Fibroblast of skin of left quadriceps (primary cell): ENCODE measurements at regions not wholly inside any gene's neighbourhood (a gene's known extent, or its start where the extent isn't known, plus 50 kb on each side); places are given as distances from the start of the nearest gene placed in this dataset.

ENCODE experiments used
- DNase-seq, 2 experiments: peaks; one replicate each; pipeline ENCODE4 v3.0.0-alpha.2; 2013; ENCODE audit warnings: low read depth in 2 of 2

DNA sequence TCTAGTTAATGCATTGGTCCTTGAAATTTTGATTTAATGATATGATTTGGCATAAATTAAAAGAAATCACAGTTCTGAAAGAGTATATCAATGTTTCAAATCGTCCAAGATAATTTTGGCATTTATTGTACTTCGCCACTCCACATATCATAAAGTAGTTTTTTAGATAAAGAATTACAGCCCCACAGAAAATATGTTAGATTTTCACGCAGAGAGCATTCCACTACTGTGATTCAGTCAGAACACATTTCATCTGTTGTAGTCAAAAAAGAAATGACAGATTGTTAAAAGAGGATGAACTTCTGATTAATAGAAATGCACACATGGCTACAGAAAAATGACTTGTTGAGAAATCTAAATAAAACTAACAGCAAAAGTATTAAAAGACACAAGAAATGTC is 1063.5 kb upstream of the LRRN3 start:
- DNase-seq = no peak

DNA sequence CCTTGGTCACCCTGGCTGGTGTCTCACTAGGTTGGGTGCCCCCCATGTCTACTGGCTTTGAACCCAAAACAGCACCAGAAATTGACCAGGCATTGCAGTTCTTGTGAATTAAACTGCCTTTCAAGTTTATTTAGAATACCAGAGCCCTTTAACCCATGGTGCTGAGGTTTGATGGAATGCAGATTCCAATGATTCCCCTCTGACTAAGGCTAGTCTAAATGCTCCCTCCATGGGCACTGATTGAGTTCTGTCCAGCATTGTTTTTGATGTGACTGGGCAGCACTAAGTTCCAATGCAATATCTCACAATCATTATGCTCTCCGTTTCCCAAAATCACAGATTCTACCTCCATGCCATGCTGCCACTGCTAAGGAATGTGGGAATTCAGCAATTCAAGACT is 1047.4 kb upstream of the LRRN3 start:
- no peak for DNase-seq

GRCh38 chr7:110050785-110051184 is 1040.1 kb upstream of the LRRN3 start:
- no peak for DNase-seq

GRCh38 chr7:110051372-110051771 is 1039.6 kb upstream of the LRRN3 start:
- DNase-seq = no peak

GRCh38 chr7:110056331-110056730 is 1034.6 kb upstream of the LRRN3 start:
- DNase-seq = no peak

DNA sequence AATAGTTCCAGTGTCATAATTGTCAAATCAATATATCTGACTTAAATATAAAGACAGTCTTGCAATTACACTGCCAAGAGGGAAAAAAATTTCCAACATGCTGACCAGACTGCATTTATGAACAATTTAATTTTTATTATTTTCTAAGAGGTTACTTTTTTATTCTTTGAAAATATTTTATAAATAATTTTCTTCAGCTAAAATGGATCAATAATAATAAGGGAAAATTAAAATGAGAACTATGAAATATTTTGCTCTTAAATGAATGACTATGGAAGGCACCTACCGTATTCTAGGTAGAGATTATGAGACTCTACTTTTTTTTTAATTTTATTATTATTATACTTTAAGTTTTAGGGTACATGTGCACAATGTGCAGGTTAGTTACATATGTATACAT is 1032.5 kb upstream of the LRRN3 start:
- DNase-seq = no peak

DNA sequence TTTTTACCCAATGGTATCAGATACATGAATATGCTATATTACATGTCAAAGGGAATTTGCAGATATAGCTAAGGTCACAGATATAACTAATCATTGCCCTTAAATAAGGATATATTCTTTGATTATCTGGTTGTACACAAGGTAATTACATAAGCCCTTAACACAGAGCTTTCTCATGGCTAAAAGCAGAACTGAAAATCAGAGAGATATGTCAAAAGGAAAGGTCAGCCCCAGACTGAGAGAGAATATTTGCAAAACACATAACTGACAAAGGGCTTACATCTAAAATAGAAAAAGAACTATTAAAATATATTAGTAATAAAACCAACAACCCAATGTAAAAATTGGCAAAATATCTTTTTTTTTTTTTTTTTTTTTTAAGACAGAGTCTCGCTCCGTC is 1029.5 kb upstream of the LRRN3 start:
- no peak for DNase-seq

GRCh38 chr7:110065121-110065520 is 1025.8 kb upstream of the LRRN3 start:
- DNase-seq = no peak

DNA sequence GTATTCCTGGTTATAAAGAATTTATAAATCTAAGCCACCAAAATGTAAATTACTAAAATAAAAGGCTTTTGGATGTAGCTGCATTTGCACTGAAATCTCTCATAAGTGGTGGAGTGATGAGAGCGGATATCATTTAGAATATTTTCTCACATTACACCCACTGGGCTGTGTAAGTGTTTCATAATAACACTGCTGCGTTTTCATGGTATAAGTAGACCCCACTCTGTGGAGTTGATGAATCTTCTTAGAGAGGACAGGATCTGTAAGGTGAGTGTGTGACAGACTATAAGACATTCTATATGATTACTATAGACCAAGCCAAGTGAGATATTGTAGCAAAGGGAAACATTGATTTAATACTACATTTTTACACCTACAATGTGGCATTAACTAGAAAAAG is 1024.1 kb upstream of the LRRN3 start:
- no peak for DNase-seq

DNA sequence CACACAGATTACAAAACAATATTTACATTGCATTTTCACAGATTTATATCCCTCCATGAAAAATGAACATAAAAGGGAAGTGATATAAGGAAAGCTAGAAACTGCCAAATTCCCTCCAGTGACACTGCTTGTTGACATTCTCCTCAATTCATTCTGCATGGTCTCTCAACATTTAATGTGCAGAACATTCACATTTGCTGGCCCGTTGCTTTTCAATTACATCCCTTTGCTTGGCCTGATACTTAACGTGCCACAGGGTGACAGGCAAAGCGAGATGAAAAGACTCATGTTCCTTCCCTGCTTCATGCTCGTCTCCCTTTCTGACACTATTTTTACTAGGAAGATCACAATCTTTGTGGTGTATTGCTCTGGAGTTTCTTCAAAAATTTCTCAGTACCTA is 1019.7 kb upstream of the LRRN3 start:
- no peak for DNase-seq

DNA sequence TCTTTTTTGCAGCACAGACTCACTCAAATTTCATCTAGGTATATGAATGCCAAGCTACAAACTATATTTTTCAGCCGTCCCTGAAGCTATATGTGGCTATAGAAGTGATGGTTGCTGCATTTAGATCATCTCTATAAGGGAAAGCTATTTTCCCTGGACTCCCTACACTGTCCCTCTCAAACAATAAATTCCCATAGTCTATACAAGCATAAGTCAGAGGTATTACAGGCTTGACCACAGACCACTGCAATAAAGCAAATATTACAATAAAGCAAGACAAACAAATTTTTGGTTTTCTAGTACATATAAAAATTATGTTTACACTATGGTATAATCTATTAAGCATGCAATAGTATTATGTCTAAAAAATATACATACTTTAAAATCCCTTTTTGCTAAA is 1015.5 kb upstream of the LRRN3 start:
- DNase-seq = no peak

GRCh38 chr7:110076194-110076593 is 1014.7 kb upstream of the LRRN3 start:
- no peak for DNase-seq

DNA sequence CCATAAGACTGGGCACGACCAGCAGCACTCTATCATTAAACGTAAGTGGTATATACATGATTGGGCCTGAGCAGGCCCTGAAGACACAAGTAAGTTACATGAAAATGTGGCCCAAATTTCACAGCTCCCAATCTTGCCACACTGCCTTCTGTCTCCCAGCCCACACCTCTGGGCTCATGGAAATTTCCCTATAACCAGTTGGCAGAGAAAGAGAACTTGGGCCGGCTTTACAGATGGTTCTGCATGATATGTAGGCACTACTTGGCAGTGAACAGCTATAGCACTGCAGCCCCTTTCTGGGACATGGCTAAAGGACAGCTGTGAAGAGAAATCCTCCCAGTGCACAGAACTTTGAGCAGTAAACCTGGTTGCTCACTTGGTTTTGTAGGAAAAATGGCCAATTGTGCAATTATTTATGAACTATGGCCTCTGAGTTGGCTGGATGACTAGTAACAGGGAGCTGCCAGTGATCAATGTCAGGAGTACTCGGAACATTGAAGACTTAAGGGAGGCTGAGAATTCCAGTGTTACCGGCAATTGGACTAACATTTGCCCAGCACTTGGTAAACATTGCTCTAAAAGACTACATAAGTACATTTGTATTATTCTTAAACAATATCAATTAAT is 1006.6 kb upstream of the LRRN3 start:
- DNase-seq = no peak

GRCh38 chr7:110090110-110090820 is 1000.7 kb upstream of the LRRN3 start:
- DNase-seq = peak in 1 of 2 experiments; percentile 1

DNA sequence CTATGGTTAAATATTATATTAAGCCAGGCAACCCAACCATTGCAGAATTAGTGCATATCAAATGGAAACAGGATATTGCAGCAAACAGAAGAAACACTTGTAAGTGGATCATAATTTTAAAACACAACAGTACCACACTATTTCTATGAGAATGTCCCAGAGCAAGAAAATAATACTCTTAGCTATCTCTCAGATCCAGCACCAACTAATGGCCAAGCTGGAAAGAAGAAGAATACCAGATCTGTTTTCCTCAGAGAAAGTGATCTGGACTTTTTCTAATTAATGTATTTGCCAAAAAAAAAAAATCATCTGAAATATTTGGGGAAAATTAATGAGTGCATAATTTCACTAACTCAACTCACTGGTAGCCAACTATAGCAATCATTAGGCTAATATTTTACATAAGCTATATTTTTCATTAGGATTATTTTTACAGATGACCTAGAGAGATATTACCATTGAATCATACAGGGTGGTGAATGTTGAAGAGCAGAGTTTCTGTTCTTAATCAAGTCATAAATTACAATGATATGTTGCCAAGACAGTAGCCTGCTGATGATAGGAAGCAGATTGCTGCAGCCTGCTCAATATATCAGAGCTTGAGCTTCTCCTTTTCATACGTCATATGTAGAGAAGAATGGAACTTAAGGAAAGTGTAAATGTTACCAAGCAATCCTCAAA is 995.4 kb upstream of the LRRN3 start:
- no peak for DNase-seq

DNA sequence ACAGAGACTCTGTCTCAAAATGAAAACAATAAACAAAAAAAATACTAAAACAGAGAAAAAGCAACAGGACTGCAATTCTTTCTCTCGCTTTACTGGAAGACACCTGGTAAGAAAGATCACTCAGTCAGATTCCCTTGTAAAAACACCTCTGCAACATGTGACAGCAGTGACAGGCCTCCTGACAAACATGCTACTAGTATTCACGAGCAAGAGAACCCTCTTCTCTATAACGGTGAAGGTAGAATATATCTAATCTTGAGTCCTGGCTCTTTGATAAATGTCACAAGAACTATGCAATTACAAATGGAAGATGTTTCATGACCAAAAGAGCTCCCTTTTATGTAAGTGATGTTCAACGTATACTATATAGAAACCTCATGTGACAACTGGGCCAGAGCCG is 986.7 kb upstream of the LRRN3 start:
- DNase-seq = no peak

DNA sequence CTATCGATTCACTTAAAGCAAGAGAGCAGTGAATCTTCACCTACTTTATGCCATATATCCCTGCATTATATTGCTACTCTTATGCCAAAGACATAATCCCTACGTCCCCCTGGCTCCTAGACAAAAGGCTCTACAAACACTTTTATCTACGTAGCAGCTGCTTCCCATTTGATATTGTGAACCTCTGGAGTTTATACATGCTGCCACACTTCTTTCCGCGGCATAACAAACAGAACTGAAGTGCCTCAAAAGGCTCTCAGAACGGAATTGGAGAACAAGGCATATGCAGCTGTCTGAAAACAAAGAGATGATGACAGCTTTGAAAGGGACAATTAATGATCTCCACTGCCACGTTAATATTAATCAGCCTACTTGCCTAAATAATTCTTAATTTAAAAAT is 985.6 kb upstream of the LRRN3 start:
- DNase-seq = no peak

- DNase-seq = no peak
Measured at GRCh38 chr7:110105840-110106239, 985.1 kb upstream of the LRRN3 start.

GRCh38 chr7:110119883-110120581 is 970.9 kb upstream of the LRRN3 start:
- DNase-seq = no peak

- DNase-seq = no peak
Measured at GRCh38 chr7:110129159-110129558, 961.8 kb upstream of the LRRN3 start.

GRCh38 chr7:110130669-110131068 is 960.3 kb upstream of the LRRN3 start:
- DNase-seq = no peak

GRCh38 chr7:110131344-110131743 is 959.6 kb upstream of the LRRN3 start:
- DNase-seq = no peak

DNA sequence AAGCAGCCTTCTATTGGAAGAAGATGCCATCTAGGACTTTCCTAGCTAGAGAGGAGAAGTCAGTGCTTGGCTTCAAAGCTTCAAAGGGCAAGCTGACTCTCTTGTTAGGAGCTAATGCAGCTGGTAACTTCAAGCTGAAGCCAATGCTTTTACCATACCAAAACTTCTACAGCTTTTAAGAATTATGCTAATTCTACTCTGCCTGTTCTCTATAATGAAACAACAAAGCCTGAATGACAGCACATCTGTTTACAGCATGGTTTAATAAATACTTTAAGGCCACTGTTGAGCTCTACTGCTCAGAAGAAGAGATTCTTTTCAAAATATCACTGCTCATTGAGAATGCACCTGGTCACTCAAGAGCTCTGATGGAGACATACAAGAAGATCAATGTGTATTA is 951.9 kb upstream of the LRRN3 start:
- no peak for DNase-seq
